NCI-H2196 treated with DMSO at 0.1 percent for 48 hours (cell line): ENCODE measurements at regions not wholly inside any gene's neighbourhood (a gene's known extent, or its start where the extent isn't known, plus 50 kb on each side); places are given as distances from the start of the nearest gene placed in this dataset.
A peak's percentile ranks its signal among the peaks of the same experiment; 100 is the strongest.

Experiments
- DNase-seq: peaks from one replicate; lab custom pipeline; 2025; ENCODE audit not compliant: unreplicated experiment; lab: John Stamatoyannopoulos, UW

- no peak for DNase-seq
Observed at GRCh38 chr4:23353200-23353599, 536.6 kb downstream of the PPARGC1A start.

- no peak for DNase-seq
Observed at GRCh38 chr4:23348789-23349498, 540.9 kb downstream of the PPARGC1A start.

- DNase-seq, result no peak
Observed at GRCh38 chr4:23337292-23337691, 552.6 kb downstream of the PPARGC1A start.

- peak; percentile 49 for DNase-seq
Observed at GRCh38 chr4:23333946-23334878, 555.6 kb downstream of the PPARGC1A start.

GRCh38 chr4:23333556-23333945 lies 556.3 kb downstream of the PPARGC1A start:
- DNase-seq, result no peak

GRCh38 chr4:23332313-23332712 lies 557.5 kb downstream of the PPARGC1A start:
- DNase-seq, result no peak

GRCh38 chr4:23327120-23327519 lies 562.7 kb downstream of the PPARGC1A start:
- DNase-seq, result no peak

GRCh38 chr4:23324021-23324690 lies 565.7 kb downstream of the PPARGC1A start:
- no peak for DNase-seq

GRCh38 chr4:23323436-23323835 lies 566.4 kb downstream of the PPARGC1A start:
- no peak for DNase-seq

GRCh38 chr4:23322732-23323131 lies 567.1 kb downstream of the PPARGC1A start:
- DNase-seq, result no peak

- DNase-seq, result no peak
Observed at GRCh38 chr4:23320931-23321587, 568.8 kb downstream of the PPARGC1A start.

GRCh38 chr4:23312686-23313085 lies 577.2 kb downstream of the PPARGC1A start:
- DNase-seq, result no peak

GRCh38 chr4:23311983-23312382 lies 577.9 kb downstream of the PPARGC1A start:
- DNase-seq, result no peak

GRCh38 chr4:23305026-23305425 lies 584.8 kb downstream of the PPARGC1A start:
- no peak for DNase-seq

- no peak for DNase-seq
Observed at GRCh38 chr4:23298371-23298770, 591.5 kb downstream of the PPARGC1A start.

GRCh38 chr4:23297327-23297726 lies 592.5 kb downstream of the PPARGC1A start:
- DNase-seq, result no peak

- DNase-seq, result no peak
Observed at GRCh38 chr4:23291139-23291538, 598.4 kb downstream of the GBA3 start.

- DNase-seq, result no peak
Observed at GRCh38 chr4:23290656-23291055, 597.9 kb downstream of the GBA3 start.

- DNase-seq, result no peak
Observed at GRCh38 chr4:23279377-23279986, 586.7 kb downstream of the GBA3 start.

- DNase-seq, result no peak
Observed at GRCh38 chr4:23278845-23279244, 586.1 kb downstream of the GBA3 start.

GRCh38 chr4:23276076-23276475 lies 583.3 kb downstream of the GBA3 start:
- DNase-seq, result no peak
